PFSK-1 (cell line): ENCODE measurements at regions not wholly inside any gene's neighbourhood (a gene's known extent, or its start where the extent isn't known, plus 50 kb on each side); places are given as distances from the start of the nearest gene placed in this dataset.

Experiments used
- FOXP2 ChIP-seq: optimal IDR thresholded peaks from 2 replicates; pipeline ENCODE3; 2011; ENCODE audit warnings: borderline replicate concordance, control low read depth, inconsistent platforms; ENCODE audit not compliant: insufficient read depth; ENCODE audit errors: extremely low read length, extremely low read depth
- POLR2AphosphoS5 ChIP-seq: IDR thresholded peaks from 2 replicates; pipeline ENCODE4 v1.6.1; 2012; ENCODE audit warnings: low read depth, mild to moderate bottlenecking, control low read depth, low read length, moderate library complexity
- REST ChIP-seq, 2 experiments: IDR thresholded peaks; 2 replicates each; pipeline versions ENCODE4 v1.6.1 to v1.8.0; 2011 to 2012; ENCODE audit warnings: low read depth in 2 of 2, low read length in 2 of 2, control low read depth in 1 of 2, inconsistent platforms in 1 of 2, mild to moderate bottlenecking in 1 of 2, moderate library complexity in 1 of 2; ENCODE audit not compliant: insufficient read depth in 1 of 2
- SIN3A ChIP-seq: IDR thresholded peaks from 2 replicates; pipeline ENCODE4 v1.6.1; 2012; ENCODE audit warnings: mild to moderate bottlenecking, low read length, moderate library complexity, borderline replicate concordance; ENCODE audit not compliant: insufficient read depth
- TAF1 ChIP-seq: IDR thresholded peaks from 2 replicates; pipeline ENCODE4 v1.6.1; 2012; ENCODE audit warnings: low read length, control low read depth, borderline replicate concordance; ENCODE audit not compliant: insufficient read depth

- TF ChIP-seq FOXP2, result no peak
- no peak for TF ChIP-seq POLR2AphosphoS5
- no peak for TF ChIP-seq TAF1
- TF ChIP-seq REST (IDR thresholded peaks at IDR 0.05; ENCODE audit: insufficient read depth in 1 of 2, low read depth in 2 of 2, low read length in 2 of 2), result no peak
- no peak for TF ChIP-seq SIN3A
Observed at GRCh38 chr7:126163647-126164046, 1089.1 kb downstream of the GRM8 start.

DNA sequence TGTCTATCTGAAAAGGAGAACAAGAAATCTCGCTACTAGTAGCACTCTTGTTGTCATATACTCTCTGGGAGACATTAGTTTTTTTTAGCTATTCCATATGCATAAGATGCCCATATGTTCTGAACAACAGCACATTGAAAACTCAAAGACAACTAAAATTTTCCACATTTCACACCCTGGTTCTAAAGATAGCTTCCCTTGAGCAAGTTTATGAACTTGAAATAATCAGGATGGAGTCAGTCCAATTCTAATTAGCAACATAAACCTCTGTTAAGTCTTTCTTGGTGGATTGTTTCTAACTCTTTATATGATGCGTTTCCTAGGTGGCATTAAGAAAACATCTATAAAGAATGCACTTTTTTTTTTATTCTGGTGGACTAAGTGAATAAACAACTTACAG lies 1095.3 kb downstream of the GRM8 start:
- TF ChIP-seq FOXP2 (no peak), SIN3A (no peak), TAF1 (no peak)

DNA sequence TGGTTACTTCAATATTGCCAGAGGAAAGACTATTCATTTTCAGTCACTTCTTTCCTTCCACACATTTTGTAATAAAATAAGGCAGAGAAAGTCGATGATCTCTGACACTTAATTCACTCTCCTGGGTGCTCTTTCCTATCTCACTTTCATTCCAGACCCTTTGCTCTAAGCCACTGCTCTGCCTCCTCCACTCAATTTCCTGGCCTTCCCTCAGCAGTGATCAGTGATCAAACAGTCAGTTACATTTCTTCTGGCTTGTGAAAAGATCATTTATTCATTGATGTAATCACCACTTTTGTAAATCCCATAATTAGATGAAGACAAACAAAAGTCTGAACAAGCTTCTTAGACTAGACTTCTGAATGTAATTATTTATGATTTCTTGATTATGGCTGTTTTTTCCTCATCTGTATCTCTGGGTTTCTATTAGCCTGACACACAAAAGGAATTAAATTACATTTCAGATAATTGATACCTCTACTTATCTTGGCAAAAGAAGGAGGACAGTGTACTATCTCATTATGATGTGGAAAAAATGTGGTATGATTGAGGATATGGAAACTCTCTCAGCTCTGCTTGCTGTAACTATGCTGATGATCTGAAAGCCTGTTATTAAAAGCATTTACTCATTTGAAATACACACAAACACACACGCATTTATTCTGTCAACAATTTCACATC lies 1102.3 kb downstream of the GRM8 start:
- TF ChIP-seq POLR2AphosphoS5, result no peak

DNA sequence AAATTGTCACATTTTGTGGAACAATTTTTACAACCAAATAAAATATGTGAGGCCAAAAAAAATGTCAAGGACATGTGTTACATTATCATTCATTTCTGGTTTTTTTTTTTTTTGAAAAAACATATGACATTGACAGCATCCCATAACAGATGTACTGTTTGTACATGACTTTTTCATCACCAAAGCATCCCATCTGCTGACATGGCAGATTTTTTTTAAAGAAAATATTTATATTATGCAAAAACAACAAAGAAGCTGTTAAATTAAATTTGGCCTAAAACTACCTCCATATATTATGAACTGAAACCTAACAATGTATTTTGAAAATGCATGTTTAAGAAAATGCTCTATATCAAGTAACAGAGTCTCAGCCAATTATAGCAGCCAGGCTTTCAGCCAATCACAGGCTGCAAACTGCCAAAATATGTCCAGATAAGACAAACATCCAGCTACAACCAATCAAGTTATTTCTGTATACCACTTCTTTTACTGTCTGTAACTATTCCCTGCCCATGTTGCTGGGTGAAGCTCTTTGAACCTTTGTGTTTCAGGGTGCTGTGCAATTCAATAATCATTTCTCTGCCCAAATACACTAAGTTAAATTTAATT lies 1111.8 kb downstream of the GRM8 start:
- TF ChIP-seq TAF1 (no peak), POLR2AphosphoS5 (no peak), FOXP2 (no peak), REST (IDR thresholded peaks at IDR 0.05; ENCODE audit: insufficient read depth in 1 of 2, low read depth in 2 of 2, low read length in 2 of 2) (no peak), SIN3A (no peak)

GRCh38 chr7:126119981-126120380 lies 1132.8 kb downstream of the GRM8 start:
- no peak for TF ChIP-seq FOXP2
- no peak for TF ChIP-seq TAF1
- no peak for TF ChIP-seq REST (IDR thresholded peaks at IDR 0.05; ENCODE audit: insufficient read depth in 1 of 2, low read depth in 2 of 2, low read length in 2 of 2)
- no peak for TF ChIP-seq POLR2AphosphoS5
- no peak for TF ChIP-seq SIN3A

DNA sequence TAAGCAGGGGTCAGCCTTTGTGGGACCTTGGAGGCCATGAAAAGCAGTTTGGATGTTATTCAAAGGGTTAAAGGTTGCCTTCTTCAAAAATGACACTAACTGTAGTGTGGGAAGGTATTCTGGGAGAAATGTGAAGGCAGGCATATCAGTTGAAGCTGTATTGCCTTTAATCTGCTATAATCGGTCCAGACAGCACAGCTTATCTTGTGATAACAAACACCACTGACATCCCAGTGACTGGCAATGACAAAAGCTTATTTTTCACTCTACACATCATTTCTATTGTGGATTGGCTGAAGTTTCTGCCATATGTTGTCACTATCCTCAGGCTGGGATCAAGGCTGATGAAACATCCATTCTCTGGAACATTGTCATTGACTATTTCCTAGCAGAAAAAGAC lies 1149.2 kb downstream of the GRM8 start:
- no peak for TF ChIP-seq FOXP2
- no peak for TF ChIP-seq REST (IDR thresholded peaks at IDR 0.05; ENCODE audit: insufficient read depth in 1 of 2, low read depth in 2 of 2, low read length in 2 of 2)
- no peak for TF ChIP-seq POLR2AphosphoS5
- TF ChIP-seq SIN3A, result no peak
- no peak for TF ChIP-seq TAF1
